ENCODE measurements at regions not wholly inside any gene's neighbourhood (a gene's known extent, or its start where the extent isn't known, plus 50 kb on each side); places are given as distances from the start of the nearest gene placed in this dataset.

DNA sequence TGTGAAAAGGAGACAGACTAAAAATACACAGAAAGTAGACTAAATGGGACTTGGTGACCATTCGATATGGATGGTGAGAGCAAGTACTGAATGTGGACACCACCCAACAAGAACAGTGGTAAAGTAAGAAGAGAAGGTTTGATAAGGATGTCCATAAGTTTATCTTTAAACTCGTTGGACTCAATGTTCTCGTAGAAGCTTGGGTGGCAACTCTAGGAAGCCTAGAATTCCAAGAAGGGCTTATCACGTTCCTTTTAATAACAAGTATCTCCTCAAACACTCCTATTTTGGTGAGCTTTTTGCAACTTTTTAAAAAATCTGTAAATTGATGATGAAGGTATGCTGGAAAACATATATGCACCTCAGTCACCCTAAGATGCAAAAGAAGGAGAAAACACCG is 108.6 kb upstream of the CDH6 start:
- H4K91ac ChIP-seq (replicated peaks; ENCODE audit: insufficient read length, low read length) = no peak overlapping the region
- POLR2A ChIA-PET (ENCODE audit: partially characterized antibody) = no interaction called here
- H4K20me1 ChIP-seq (replicated peaks in 1 of 2; ENCODE audit: control insufficient read depth in 1 of 2, insufficient read depth in 2 of 2, low read length in 2 of 2) = no peaks in the 10 kb centered on the region
- H3K79me2 ChIP-seq (ENCODE audit: control insufficient read depth in 1 of 2, insufficient read depth in 2 of 2, low read length in 2 of 2) = no peaks in the 10 kb centered on the region
- no peaks in the 10 kb centered on the region for H3K79me1 ChIP-seq (ENCODE audit: low read depth, low read length)
- H3K4ac ChIP-seq (replicated peaks; ENCODE audit: insufficient read length, low read depth, low read length) = no peak overlapping the region
- H3K23me2 ChIP-seq (ENCODE audit: low read depth, low read length) = no peaks in the 10 kb centered on the region
- no peak overlapping the region for H3K18ac ChIP-seq (ENCODE audit: extremely low read depth, low read length)
- H3K9ac ChIP-seq (replicated peaks in 1 of 4; ENCODE audit: extremely low read depth in 1 of 4, low read depth in 3 of 4, low read length in 3 of 4) = no peak overlapping the region
- H3K14ac ChIP-seq (ENCODE audit: insufficient read length) = no peak overlapping the region
- no peak overlapping the region for H3K56ac ChIP-seq (replicated peaks; ENCODE audit: insufficient read length, low read depth, low read length)
- no peak overlapping the region for H2BK15ac ChIP-seq (ENCODE audit: low read length)
- H2BK12ac ChIP-seq (ENCODE audit: low read depth, low read length) = no peak overlapping the region
- H3K27me3 ChIP-seq (replicated peaks in 1 of 4; ENCODE audit: control insufficient read depth in 3 of 4, extremely low read depth in 1 of 4, insufficient read depth in 3 of 4, low read length in 3 of 4) = no peaks in the 10 kb centered on the region
- CTCF ChIA-PET (ENCODE audit: partially characterized antibody) = no interaction called here
- no peaks in the 10 kb centered on the region for H3K9me3 ChIP-seq (ENCODE audit: insufficient read depth in 2 of 2, low read depth in 1 of 2, low read length in 1 of 2)
- WGBS, 2 experiments (ENCODE audit: extremely low coverage in 1 of 2, insufficient coverage in 1 of 2, insufficient read length in 1 of 2, insufficient replicate concordance in 2 of 2, low coverage in 1 of 2, low lambda C conversion rate in 2 of 2, missing lambda C conversion rate in 1 of 2) = 85% methylated on average over 5 of the region's 5 CpGs; no CpG with 5 or more reads in 1 of the 2 experiments
- H3K23ac ChIP-seq (ENCODE audit: insufficient read length) = no peak overlapping the region
- no peak overlapping the region for H3K4me3 ChIP-seq (ENCODE audit: extremely low read depth in 1 of 4, insufficient read depth in 2 of 4, low read depth in 3 of 4, low read length in 4 of 4)
- DNase-seq (ENCODE audit: low read depth in 1 of 2, low spot score in 2 of 2) = no peak
- no peak overlapping the region for H3K27ac ChIP-seq (ENCODE audit: low read depth, low read length)
- no peak for TF ChIP-seq SP4 (IDR thresholded peaks at IDR 0.05; ENCODE audit: low read length)
- no peak overlapping the region for H2AK5ac ChIP-seq (ENCODE audit: low read depth, low read length)
- no peak overlapping the region for H4K5ac ChIP-seq (ENCODE audit: insufficient read length, low read depth, low read length)
- no peak overlapping the region for H3K4me2 ChIP-seq (ENCODE audit: insufficient read depth in 1 of 2, low read depth in 2 of 2, low read length in 2 of 2)
- no peak overlapping the region for H2BK20ac ChIP-seq (ENCODE audit: low read length)
- no peaks in the 10 kb centered on the region for H3K36me3 ChIP-seq (ENCODE audit: control insufficient read depth in 2 of 4, insufficient read depth in 4 of 4, low read length in 3 of 4)
- H2BK120ac ChIP-seq (replicated peaks; ENCODE audit: low read depth, low read length) = no peak overlapping the region
- H3K4me1 ChIP-seq (replicated peaks in 1 of 4; ENCODE audit: control insufficient read depth in 3 of 4, insufficient read depth in 4 of 4, low read length in 3 of 4) = peaks cover 0 to 7% (median 2%) of the 10 kb centered on the region in 4 experiments; a peak in 3 of 7 replicates
- no peak overlapping the region for H2BK5ac ChIP-seq (ENCODE audit: low read depth, low read length)
- no peak for FAIRE-seq
- H2AFZ ChIP-seq (ENCODE audit: low read length) = no peak overlapping the region
- H4K8ac ChIP-seq (ENCODE audit: extremely low read depth, insufficient read depth, low read length) = no peak overlapping the region

Measured in H1 (cell line).